HFFc6 (cell line): ENCODE measurements at regions not wholly inside any gene's neighbourhood (a gene's known extent, or its start where the extent isn't known, plus 50 kb on each side); places are given as distances from the start of the nearest gene placed in this dataset.

Source experiments
- DNase-seq: peaks from one replicate; pipeline ENCODE4 v3.0.0-alpha.2; 2018
- H3K27ac Mint-ChIP-seq: 2 replicates; pipeline ENCODE4 v1.8.0; 2020; ENCODE audit warnings: mild to moderate bottlenecking, mixed read lengths
- H3K27me3 Mint-ChIP-seq: 2 replicates; pipeline ENCODE4 v1.8.0; 2021; ENCODE audit warnings: mild to moderate bottlenecking, moderate library complexity, mixed read lengths; ENCODE audit not compliant: insufficient read depth
- H3K36me3 Mint-ChIP-seq: 2 replicates; pipeline ENCODE4 v1.8.0; 2021; ENCODE audit warnings: low read depth, mixed read lengths
- H3K4me1 Mint-ChIP-seq: 2 replicates; pipeline ENCODE4 v1.8.0; 2020; ENCODE audit warnings: low read depth, mixed read lengths
- H3K4me3 Mint-ChIP-seq: 2 replicates; pipeline ENCODE4 v1.8.0; 2020; ENCODE audit warnings: mild to moderate bottlenecking, moderate library complexity, mixed read lengths
- H3K9me3 Mint-ChIP-seq: 2 replicates; pipeline ENCODE4 v1.8.0; 2020; ENCODE audit warnings: mild to moderate bottlenecking, mixed read lengths
- CTCF ChIP-seq: fragments of 200-600 bp; sonication (generic); IDR thresholded peaks from 2 replicates; pipeline ENCODE4 v1.5.0; 2021; ENCODE audit warnings: antibody characterized with exemption, mild to moderate bottlenecking

DNA sequence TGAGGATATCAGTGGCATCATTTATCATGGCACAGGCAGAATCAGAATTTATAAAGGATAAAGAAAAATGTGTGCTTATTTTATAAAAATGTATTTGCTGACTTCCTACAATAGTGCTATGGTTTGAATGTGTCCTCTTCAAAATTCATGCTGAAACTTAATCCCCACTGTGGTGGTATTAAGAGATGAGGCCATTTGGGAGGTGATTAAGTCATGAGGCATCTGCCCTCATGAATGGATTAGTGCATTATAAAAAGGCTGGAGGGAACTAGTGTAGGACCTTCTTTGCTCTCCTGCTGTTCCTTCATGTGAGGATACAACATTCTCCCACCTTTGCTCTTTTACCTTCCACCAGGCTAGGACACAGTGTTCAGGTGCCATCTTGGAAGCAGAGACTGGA is 212.8 kb downstream of the RFC3 start:
- H3K4me1 Mint-ChIP-seq: peaks cover 33% of the 10 kb centered on the region
- peaks cover 16% of the 10 kb centered on the region for H3K9me3 Mint-ChIP-seq
- peaks cover 2% of the 10 kb centered on the region; the same call in 1 of the 2 replicates for H3K27me3 Mint-ChIP-seq
- no peak for TF ChIP-seq CTCF
- no peak overlapping the region for H3K27ac Mint-ChIP-seq
- no peak overlapping the region for H3K4me3 Mint-ChIP-seq
- DNase-seq: no peak
- H3K36me3 Mint-ChIP-seq: peaks cover 10% of the 10 kb centered on the region

DNA sequence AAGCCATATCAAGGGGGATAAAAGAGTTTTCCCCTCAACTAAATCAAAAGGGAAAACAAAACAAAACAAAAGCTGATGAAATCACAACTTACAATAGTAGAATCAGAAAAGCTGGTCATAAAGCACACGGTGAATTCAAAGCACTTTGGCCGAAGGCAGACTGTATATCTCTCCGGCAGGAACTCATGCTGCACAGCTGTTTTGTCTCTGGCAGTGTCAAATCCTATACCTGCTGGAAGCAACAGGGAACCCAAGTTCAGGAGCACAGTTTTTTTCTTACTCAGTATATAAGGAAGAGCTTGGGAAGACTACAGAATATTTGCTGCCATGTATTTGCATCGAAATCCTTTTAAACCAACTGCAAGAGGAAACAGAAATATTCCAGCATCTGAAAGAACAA is 213.7 kb downstream of the RFC3 start:
- no peak for TF ChIP-seq CTCF
- H3K36me3 Mint-ChIP-seq: peaks cover 4% of the 10 kb centered on the region; the same call in 1 of the 2 replicates
- no peaks in the 10 kb centered on the region; the same call in 1 of the 2 replicates for H3K27me3 Mint-ChIP-seq
- DNase-seq: no peak
- H3K4me1 Mint-ChIP-seq: peaks cover 33% of the 10 kb centered on the region
- no peak overlapping the region for H3K27ac Mint-ChIP-seq
- peaks cover 9% of the 10 kb centered on the region for H3K9me3 Mint-ChIP-seq
- H3K4me3 Mint-ChIP-seq: no peak overlapping the region

GRCh38 chr13:34034411-34034810 is 216.5 kb downstream of the RFC3 start:
- no peak for DNase-seq
- H3K9me3 Mint-ChIP-seq: peaks cover 4% of the 10 kb centered on the region; the same call in 1 of the 2 replicates
- no peak for TF ChIP-seq CTCF
- H3K27ac Mint-ChIP-seq: no peak overlapping the region
- no peak overlapping the region for H3K4me3 Mint-ChIP-seq
- H3K36me3 Mint-ChIP-seq: peaks cover 4% of the 10 kb centered on the region; the same call in 1 of the 2 replicates
- peaks cover 59% of the 10 kb centered on the region for H3K4me1 Mint-ChIP-seq
- no peaks in the 10 kb centered on the region; the same call in 1 of the 2 replicates for H3K27me3 Mint-ChIP-seq

DNA sequence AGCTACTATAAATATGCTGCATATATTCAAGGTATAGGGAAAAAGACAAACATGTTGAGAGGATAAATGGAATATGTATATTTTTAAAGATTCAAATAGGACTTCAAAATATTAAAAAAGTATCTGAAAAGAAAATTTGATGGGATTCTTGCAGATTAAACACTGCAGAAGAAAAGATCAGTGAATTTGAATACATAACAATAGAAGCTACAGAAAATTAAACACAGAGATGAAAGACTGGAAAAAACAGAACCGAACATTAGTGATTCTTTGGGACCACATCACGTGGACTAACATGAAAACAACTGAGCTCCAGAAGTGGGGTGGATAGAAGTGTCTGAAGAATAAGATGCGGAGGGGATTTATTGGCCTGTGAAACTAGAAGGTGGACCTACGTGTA is 217.2 kb downstream of the RFC3 start:
- TF ChIP-seq CTCF: no peak
- no peak overlapping the region for H3K4me3 Mint-ChIP-seq
- no peak for DNase-seq
- peaks cover 4% of the 10 kb centered on the region; the same call in 1 of the 2 replicates for H3K36me3 Mint-ChIP-seq
- H3K9me3 Mint-ChIP-seq: peaks cover 4% of the 10 kb centered on the region; the same call in 1 of the 2 replicates
- no peak overlapping the region for H3K27ac Mint-ChIP-seq
- H3K4me1 Mint-ChIP-seq: peaks cover 63% of the 10 kb centered on the region
- H3K27me3 Mint-ChIP-seq: peaks cover 1% of the 10 kb centered on the region; the same call in 1 of the 2 replicates

GRCh38 chr13:34035676-34036325 is 217.9 kb downstream of the RFC3 start:
- peaks cover 4% of the 10 kb centered on the region; the same call in 1 of the 2 replicates for H3K36me3 Mint-ChIP-seq
- H3K4me3 Mint-ChIP-seq: no peak overlapping the region
- H3K4me1 Mint-ChIP-seq: peaks cover 58% of the 10 kb centered on the region
- peak overlapping the region; percentile 3 for H3K27ac Mint-ChIP-seq
- H3K9me3 Mint-ChIP-seq: peaks cover 4% of the 10 kb centered on the region; the same call in 1 of the 2 replicates
- DNase-seq: peak; percentile 46
- no peak for TF ChIP-seq CTCF
- H3K27me3 Mint-ChIP-seq: peaks cover 1% of the 10 kb centered on the region; the same call in 1 of the 2 replicates
